HepG2 (cell line): ENCODE measurements at regions not wholly inside any gene's neighbourhood (a gene's known extent, or its start where the extent isn't known, plus 50 kb on each side); places are given as distances from the start of the nearest gene placed in this dataset.

Experiments
- ATF6 ChIP-seq: sonication (generic); formaldehyde crosslinking; conservative IDR thresholded peaks from 2 replicates; pipeline ENCODE4 v1.4.0; 2020; ENCODE audit warnings: missing genetic modification reagents
- DNMT1 ChIP-seq: sonication (generic); formaldehyde crosslinking; IDR thresholded peaks from 2 replicates; pipeline ENCODE4 v1.5.1; 2020; ENCODE audit warnings: mild to moderate bottlenecking, missing genetic modification reagents
- E2F2 ChIP-seq: sonication (generic); formaldehyde crosslinking; IDR thresholded peaks from 2 replicates; pipeline ENCODE4 v1.4.0; 2020; ENCODE audit warnings: missing genetic modification reagents, borderline replicate concordance
- EHMT2 ChIP-seq: fragments of 200-600 bp; sonication (generic); IDR thresholded peaks from 2 replicates; pipeline ENCODE4 v1.7.0; 2017; ENCODE audit warnings: antibody characterized with exemption, low read depth, low read length, borderline replicate concordance
- FOXK1 ChIP-seq: sonication (generic); formaldehyde crosslinking; IDR thresholded peaks from 2 replicates; pipeline ENCODE4 v1.4.0; 2020; ENCODE audit warnings: low read depth, missing genetic modification reagents, borderline replicate concordance
- FOXM1 ChIP-seq: sonication (generic); formaldehyde crosslinking; IDR thresholded peaks from 2 replicates; pipeline ENCODE4 v1.5.0; 2020; ENCODE audit warnings: missing genetic modification reagents
- HOXA9 ChIP-seq: sonication (generic); formaldehyde crosslinking; IDR thresholded peaks from 2 replicates; pipeline ENCODE4 v1.8.1; 2022; ENCODE audit warnings: missing genetic modification reagents, mild to moderate bottlenecking, moderate library complexity, borderline replicate concordance
- KDM3A ChIP-seq: IDR thresholded peaks from 2 replicates; pipeline ENCODE4 v1.6.1; 2018; ENCODE audit warnings: low read depth, missing compliant biosample characterization
- LBX2 ChIP-seq: sonication (generic); formaldehyde crosslinking; IDR thresholded peaks from 2 replicates; pipeline ENCODE4 v1.5.0; 2020; ENCODE audit warnings: missing genetic modification reagents, mild to moderate bottlenecking, borderline replicate concordance
- MXD3 ChIP-seq: IDR thresholded peaks from 2 replicates; pipeline ENCODE4 v1.6.1; 2016; ENCODE audit warnings: mild to moderate bottlenecking, missing biosample characterization, missing genetic modification reagents
- POLR2A ChIP-seq, 2 experiments: IDR thresholded peaks; 2 replicates each; pipeline ENCODE4 v1.6.1; 2011; ENCODE audit warnings: low read depth in 2 of 2, low read length in 2 of 2, mild to moderate bottlenecking in 1 of 2, moderate library complexity in 1 of 2; ENCODE audit not compliant: insufficient read depth in 1 of 2
- PTBP1 ChIP-seq: fragments of 200-400 bp; formaldehyde crosslinking; IDR thresholded peaks from 2 replicates; pipeline ENCODE4 v1.6.1; 2018; ENCODE audit warnings: low read length, low read depth; ENCODE audit not compliant: poor library complexity, severe bottlenecking
- RFXANK ChIP-seq: IDR thresholded peaks from 2 replicates; pipeline ENCODE4 v1.6.1; 2016
- SALL1 ChIP-seq: sonication (generic); formaldehyde crosslinking; IDR thresholded peaks from 2 replicates; pipeline ENCODE4 v1.8.0; 2022; ENCODE audit warnings: mild to moderate bottlenecking, missing genetic modification reagents
- SOX5 ChIP-seq: IDR thresholded peaks from 2 replicates; pipeline ENCODE4 v1.6.1; 2016; ENCODE audit warnings: borderline replicate concordance
- SOX6 ChIP-seq, 2 experiments: fragments of 450-650 bp in 1 of 2; sonication (generic) in 1 of 2; formaldehyde crosslinking in 1 of 2; IDR thresholded peaks; 2 replicates each; pipeline versions ENCODE4 v1.4.0 to v1.6.1; 2017 to 2020; ENCODE audit warnings: antibody characterized with exemption in 1 of 2, mild to moderate bottlenecking in 1 of 2, missing genetic modification reagents in 1 of 2
- TRIM24 ChIP-seq: sonication (generic); formaldehyde crosslinking; IDR thresholded peaks from 2 replicates; pipeline ENCODE4 v1.8.0; 2022; ENCODE audit warnings: mild to moderate bottlenecking, missing genetic modification reagents
- YEATS4 ChIP-seq: sonication (generic); formaldehyde crosslinking; IDR thresholded peaks from 2 replicates; pipeline ENCODE4 v1.4.0; 2020; ENCODE audit warnings: missing genetic modification reagents, borderline replicate concordance
- ZNF12 ChIP-seq: sonication (generic); formaldehyde crosslinking; IDR thresholded peaks from 2 replicates; pipeline ENCODE4 v1.5.0; 2020; ENCODE audit warnings: missing genetic modification reagents
- ZNF18 ChIP-seq: sonication (generic); formaldehyde crosslinking; IDR thresholded peaks from 2 replicates; pipeline ENCODE4 v1.8.0; 2022; ENCODE audit warnings: mild to moderate bottlenecking, missing genetic modification reagents; ENCODE audit not compliant: insufficient replicate concordance
- ZNF564 ChIP-seq: sonication (generic); formaldehyde crosslinking; IDR thresholded peaks from 2 replicates; pipeline ENCODE4 v1.8.1; 2023; ENCODE audit warnings: mild to moderate bottlenecking, missing genetic modification reagents
- ZNF570 ChIP-seq: sonication (generic); formaldehyde crosslinking; IDR thresholded peaks from 2 replicates; pipeline ENCODE4 v1.4.0; 2020; ENCODE audit warnings: mild to moderate bottlenecking, missing genetic modification reagents, borderline replicate concordance
- ZNF660 ChIP-seq: sonication (generic); formaldehyde crosslinking; IDR thresholded peaks from 2 replicates; pipeline ENCODE4 v1.5.1; 2020; ENCODE audit warnings: mild to moderate bottlenecking, low read depth, missing genetic modification reagents, borderline replicate concordance
- ZNF670 ChIP-seq: sonication (generic); formaldehyde crosslinking; IDR thresholded peaks from 2 replicates; pipeline ENCODE4 v1.8.0; 2022; ENCODE audit warnings: mild to moderate bottlenecking, missing genetic modification reagents, borderline replicate concordance
- ZNF850 ChIP-seq: sonication (generic); formaldehyde crosslinking; conservative IDR thresholded peaks from 2 replicates; pipeline ENCODE4 v1.9.0; 2021; ENCODE audit warnings: mild to moderate bottlenecking, missing genetic modification reagents
- ZSCAN31 ChIP-seq: sonication (generic); formaldehyde crosslinking; IDR thresholded peaks from 2 replicates; pipeline ENCODE4 v1.5.0; 2020; ENCODE audit warnings: low read depth, mild to moderate bottlenecking, missing genetic modification reagents

- TF ChIP-seq ATF6 (CRISPR knock-in tag) = no peak
- TF ChIP-seq EHMT2 = no peak
- no peak for TF ChIP-seq MXD3 (CRISPR knock-in tag)
- no peak for TF ChIP-seq RFXANK (CRISPR knock-in tag)
- TF ChIP-seq ZSCAN31 (CRISPR knock-in tag) = no peak
- TF ChIP-seq KDM3A (CRISPR knock-in tag) = no peak
- TF ChIP-seq ZNF18 (CRISPR knock-in tag) = no peak
- TF ChIP-seq DNMT1 (CRISPR knock-in tag) = no peak
- no peak for TF ChIP-seq E2F2 (CRISPR knock-in tag)
- no peak for TF ChIP-seq LBX2 (CRISPR knock-in tag)
- no peak for TF ChIP-seq ZNF12 (CRISPR knock-in tag)
- no peak for TF ChIP-seq TRIM24 (CRISPR knock-in tag)
- no peak for TF ChIP-seq PTBP1
- TF ChIP-seq SOX5 (CRISPR knock-in tag) = peak; percentile 36; the same call in 1 of the 2 replicates
- TF ChIP-seq FOXM1 (CRISPR knock-in tag) = no peak
- TF ChIP-seq SALL1 (CRISPR knock-in tag) = peak; percentile 57
- no peak for TF ChIP-seq POLR2A (IDR thresholded peaks at IDR 0.05; ENCODE audit: insufficient read depth in 1 of 2, low read depth in 2 of 2, low read length in 2 of 2)
- no peak for TF ChIP-seq ZNF660
- no peak for TF ChIP-seq ZNF850 (CRISPR knock-in tag)
- TF ChIP-seq ZNF564 (CRISPR knock-in tag) = no peak
- TF ChIP-seq HOXA9 = no peak
- peak; percentile 28; the same call in 1 of the 2 replicates for TF ChIP-seq FOXK1 (CRISPR knock-in tag)
- TF ChIP-seq ZNF670 (CRISPR knock-in tag) = no peak
- TF ChIP-seq YEATS4 = no peak
- no peak for TF ChIP-seq SOX6 (IDR thresholded peaks at IDR 0.05)
- TF ChIP-seq SOX6 (CRISPR knock-in tag; IDR thresholded peaks at IDR 0.05) = peak; percentile 72
- TF ChIP-seq ZNF570 (CRISPR knock-in tag) = no peak
Measured at GRCh38 chr19:46943150-46943946, 76.3 kb upstream of the NPAS1 start (continued).
